ENCODE measurements at regions not wholly inside any gene's neighbourhood (a gene's known extent, or its start where the extent isn't known, plus 50 kb on each side); places are given as distances from the start of the nearest gene placed in this dataset.

DNA sequence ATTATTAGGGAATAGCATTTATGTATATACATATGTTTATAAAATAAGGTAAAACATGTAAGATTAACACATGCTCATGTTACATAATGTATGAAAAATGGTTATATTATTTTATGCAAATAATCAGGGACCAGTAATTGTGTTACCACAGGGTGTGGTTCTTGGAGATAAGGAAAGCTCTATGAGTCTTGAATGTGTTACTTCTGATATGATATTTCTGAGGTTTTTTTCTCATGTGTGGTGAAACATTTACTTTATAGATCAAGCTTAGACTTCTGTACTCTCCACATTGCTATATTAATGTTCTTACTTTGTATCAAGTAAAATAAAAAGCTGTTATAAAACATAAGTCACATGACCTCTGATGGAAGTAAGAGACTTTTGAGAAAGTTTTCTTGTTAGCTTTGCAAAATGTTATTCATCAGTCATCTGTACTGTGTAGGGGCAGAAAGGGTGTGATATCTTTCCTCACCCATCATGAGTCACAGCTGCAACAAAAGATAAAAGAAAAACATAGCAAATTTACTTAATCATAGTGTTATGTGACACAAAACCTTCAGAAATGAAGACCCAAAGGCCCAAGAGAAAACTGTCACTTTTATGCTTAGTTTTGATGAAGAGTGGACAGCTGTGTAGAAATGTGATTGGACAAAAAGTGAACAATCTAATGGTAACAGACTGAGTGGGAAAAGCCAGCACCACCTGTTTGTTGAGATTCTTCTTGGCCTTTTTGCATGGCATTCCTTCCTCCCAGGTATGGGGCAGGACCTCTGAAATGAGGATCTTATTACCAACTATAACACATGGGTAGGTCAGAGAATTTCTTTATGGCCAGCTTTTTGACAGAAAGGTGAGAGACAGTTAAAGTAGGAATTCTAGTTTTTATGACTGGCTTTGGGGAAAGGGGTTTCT, 632.3 kb downstream of the PDHA2 start:
- FAIRE-seq (no peak), DNase-seq (ENCODE audit: low read depth, low spot score) (no peak), ATAC-seq (no peak)
- no peak overlapping the region for H3K9ac ChIP-seq (ENCODE audit: control insufficient read depth, insufficient read depth, low read length)
- H3K27ac ChIP-seq (ENCODE audit: control insufficient read depth, insufficient read depth), result no peak overlapping the region
- no peaks in the 10 kb centered on the region for H3K4me1 ChIP-seq (ENCODE audit: control insufficient read depth, insufficient read depth, low read length)
- ChIA-PET CTCF (interaction anchor here (1.5 kb wide), 1 partner anchor 17 kb away, joined by 3 read pairs; no protein-coding TSS in a partner anchor), POLR2A (no interaction called here), RAD21 (ENCODE audit: unreplicated experiment) (no interaction called here), SMC1A (ENCODE audit: uncharacterized antibody, unreplicated experiment) (interaction anchor here (0.8 kb wide), 1 partner anchor 12 kb away, joined by 4 read pairs; no protein-coding TSS in a partner anchor)
- H3K27me3 ChIP-seq (replicated peaks in 1 of 2; ENCODE audit: control insufficient read depth in 2 of 2, insufficient read depth in 2 of 2, low read length in 1 of 2), result no peaks in the 10 kb centered on the region
- no peaks in the 10 kb centered on the region for H4K20me1 ChIP-seq (ENCODE audit: control insufficient read depth, insufficient read depth)
- no peak overlapping the region for H3K4me3 ChIP-seq
- H3K4me2 ChIP-seq (ENCODE audit: control insufficient read depth, insufficient read depth), result no peak overlapping the region
- no peaks in the 10 kb centered on the region for H3K79me2 ChIP-seq (ENCODE audit: control insufficient read depth, insufficient read depth, low read length)
- in situ Hi-C loops (cut with MboI) (no loop called here), intact Hi-C loops (cut with micrococcal nuclease; ENCODE audit: unreplicated experiment) (no loop called here)
- no peak overlapping the region for H2AFZ ChIP-seq (ENCODE audit: control insufficient read depth, low read depth, low read length)
- H3K9me3 ChIP-seq (replicated peaks; ENCODE audit: control insufficient read depth, insufficient read depth, low read length), result no peaks in the 10 kb centered on the region
- no peaks in the 10 kb centered on the region for H3K36me3 ChIP-seq (ENCODE audit: control insufficient read depth in 2 of 2, insufficient read depth in 2 of 2, low read length in 1 of 2)
- BruUV-seq (replicated peaks), result no TSS peak
- no peak for TF ChIP-seq STAT1 (conservative IDR thresholded peaks at IDR 0.05)
- TF ChIP-seq ZNF207 (IDR thresholded peaks at IDR 0.05; ENCODE audit: borderline replicate concordance), result no peak
- TF ChIP-seq, protein P1, sequence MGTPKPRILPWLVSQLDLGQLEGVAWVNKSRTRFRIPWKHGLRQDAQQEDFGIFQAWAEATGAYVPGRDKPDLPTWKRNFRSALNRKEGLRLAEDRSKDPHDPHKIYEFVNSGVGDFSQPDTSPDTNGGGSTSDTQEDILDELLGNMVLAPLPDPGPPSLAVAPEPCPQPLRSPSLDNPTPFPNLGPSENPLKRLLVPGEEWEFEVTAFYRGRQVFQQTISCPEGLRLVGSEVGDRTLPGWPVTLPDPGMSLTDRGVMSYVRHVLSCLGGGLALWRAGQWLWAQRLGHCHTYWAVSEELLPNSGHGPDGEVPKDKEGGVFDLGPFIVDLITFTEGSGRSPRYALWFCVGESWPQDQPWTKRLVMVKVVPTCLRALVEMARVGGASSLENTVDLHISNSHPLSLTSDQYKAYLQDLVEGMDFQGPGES (IDR thresholded peaks at IDR 0.05), result no peak
- no peak for TF ChIP-seq SPI1 (IDR thresholded peaks at IDR 0.05; ENCODE audit: borderline replicate concordance, insufficient read depth, low read depth, low read length)
- TF ChIP-seq ETV6 (conservative IDR thresholded peaks at IDR 0.05 in 1 of 2, IDR thresholded peaks at IDR 0.05 in 1 of 2; ENCODE audit: borderline replicate concordance in 1 of 2, low read depth in 1 of 2), result no peak

DNA sequence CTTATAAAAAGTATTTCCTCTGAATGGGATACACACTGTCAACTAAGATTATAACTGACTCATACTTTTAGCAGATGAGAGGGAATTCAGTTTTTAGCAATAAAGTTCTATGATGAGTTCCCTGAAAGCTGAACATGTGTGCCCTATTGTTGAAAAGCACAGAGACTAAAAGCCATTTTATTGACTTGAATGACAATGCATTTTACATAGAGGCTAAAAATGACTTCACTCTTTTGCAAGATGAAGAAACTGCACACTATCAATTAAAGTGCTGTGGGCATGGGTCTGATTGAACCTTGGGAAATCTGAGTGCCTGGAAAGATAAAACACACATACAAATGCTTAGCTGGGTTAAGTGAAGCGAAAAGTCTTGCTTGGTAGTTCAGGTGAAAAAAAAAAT, 633.4 kb downstream of the PDHA2 start:
- Histone ChIP-seq H3K4me2 (ENCODE audit: control insufficient read depth, insufficient read depth) (no peak overlapping the region), H3K9me3 (replicated peaks; ENCODE audit: control insufficient read depth, insufficient read depth, low read length) (no peaks in the 10 kb centered on the region), H3K27me3 (replicated peaks in 1 of 2; ENCODE audit: control insufficient read depth in 2 of 2, insufficient read depth in 2 of 2, low read length in 1 of 2) (no peaks in the 10 kb centered on the region), H3K27ac (ENCODE audit: control insufficient read depth, insufficient read depth) (no peak overlapping the region), H3K4me1 (ENCODE audit: control insufficient read depth, insufficient read depth, low read length) (no peaks in the 10 kb centered on the region), H3K79me2 (ENCODE audit: control insufficient read depth, insufficient read depth, low read length) (no peaks in the 10 kb centered on the region), H3K9ac (ENCODE audit: control insufficient read depth, insufficient read depth, low read length) (no peak overlapping the region), H3K36me3 (ENCODE audit: control insufficient read depth in 2 of 2, insufficient read depth in 2 of 2, low read length in 1 of 2) (no peaks in the 10 kb centered on the region), H2AFZ (ENCODE audit: control insufficient read depth, low read depth, low read length) (no peak overlapping the region), H3K4me3 (no peak overlapping the region), H4K20me1 (ENCODE audit: control insufficient read depth, insufficient read depth) (no peaks in the 10 kb centered on the region)
- intact Hi-C loops (cut with micrococcal nuclease; ENCODE audit: unreplicated experiment), result no loop called here
- RAD21 ChIA-PET (ENCODE audit: unreplicated experiment), result no interaction called here
- SMC1A ChIA-PET (ENCODE audit: uncharacterized antibody, unreplicated experiment), result no interaction called here
- no TSS peak for BruUV-seq (replicated peaks)
- CTCF ChIA-PET, result interaction anchor here (1.5 kb wide), 1 partner anchor 16 kb away, joined by 3 read pairs; no protein-coding TSS in a partner anchor
- DNase-seq (ENCODE audit: low read depth, low spot score) (no peak), FAIRE-seq (no peak), ATAC-seq (no peak)
- in situ Hi-C loops (cut with MboI), result no loop called here
- POLR2A ChIA-PET, result no interaction called here
- 0% methylated on average over 1 of the region's 1 CpG for WGBS (ENCODE audit: insufficient coverage, insufficient replicate concordance, low lambda C conversion rate, missing lambda C conversion rate)
- TF ChIP-seq SMAD1 (IDR thresholded peaks at IDR 0.05; ENCODE audit: low read depth, partially characterized antibody) (no peak), JUNB (IDR thresholded peaks at IDR 0.05) (no peak), MYC (IDR thresholded peaks at IDR 0.05; ENCODE audit: insufficient read depth, insufficient read length, insufficient replicate concordance, low read length, severe bottlenecking) (no peak), KDM1A (IDR thresholded peaks at IDR 0.05; ENCODE audit: borderline replicate concordance) (no peak), MAX (IDR thresholded peaks at IDR 0.05; ENCODE audit: low read depth, low read length) (no peak), RAD21 (IDR thresholded peaks at IDR 0.05; ENCODE audit: insufficient read depth, low read depth, low read length) (no peak), CBX5 (IDR thresholded peaks at IDR 0.05; ENCODE audit: low read depth) (no peak)

Measured in GM12878 (cell line).